IMR-90 (cell line): ENCODE measurements at regions not wholly inside any gene's neighbourhood (a gene's known extent, or its start where the extent isn't known, plus 50 kb on each side); places are given as distances from the start of the nearest gene placed in this dataset.

Experiments used
- ATAC-seq: fragments of 200-7000 bp; cut with Tn5 transposase; 2 replicates; pipeline ENCODE4 v1.9.1; 2020; ENCODE audit warnings: low read depth, mild to moderate bottlenecking, moderate library complexity
- BruUV-seq: library from RNA; stranded (reverse); fragments of 400-500 nt; replicated peaks from 2 replicates; lab custom pipeline; 2021; lab: Mats Ljungman, UMichigan
- CTCF ChIA-PET: fragments of 300-600 bp; formaldehyde crosslinking; extraction: SDS; loops from one replicate; lab custom pipeline; 2021; ENCODE audit warnings: antibody characterized with exemption; lab: Yijun Ruan, JAX
- POLR2A ChIA-PET: fragments of 300-600 bp; sonication (Branson Sonifier 250); formaldehyde crosslinking; loops from one replicate; lab custom pipeline; 2022; ENCODE audit warnings: antibody characterized with exemption; ENCODE audit not compliant: unreplicated experiment; lab: Charles Lee
- DNase-seq: peaks from one replicate; pipeline ENCODE4 v3.0.0; 2013
- H2AFZ ChIP-seq: replicated peaks from 2 replicates; pipeline ENCODE3; 2013; ENCODE audit warnings: low read length, mild to moderate bottlenecking; ENCODE audit not compliant: poor library complexity
- H2AK5ac ChIP-seq: 2 replicates; pipeline ENCODE4 v1.6.1; 2013; ENCODE audit warnings: low read depth, low read length, inconsistent platforms
- H2AK9ac ChIP-seq: replicated peaks from 2 replicates; pipeline ENCODE3; 2013; ENCODE audit warnings: mild to moderate bottlenecking, low read depth, low read length, moderate library complexity; ENCODE audit not compliant: poor library complexity
- H2BK120ac ChIP-seq: 2 replicates; pipeline ENCODE4 v1.6.1; 2013; ENCODE audit warnings: low read depth, low read length, inconsistent platforms
- H2BK15ac ChIP-seq: 3 replicates; pipeline ENCODE4 v1.6.1; 2013; ENCODE audit warnings: low read depth, low read length, inconsistent platforms
- H2BK20ac ChIP-seq: 2 replicates; pipeline ENCODE4 v1.6.1; 2013; ENCODE audit warnings: low read depth, mild to moderate bottlenecking, inconsistent platforms, low read length, moderate library complexity
- H2BK5ac ChIP-seq: 2 replicates; pipeline ENCODE4 v1.6.1; 2013; ENCODE audit warnings: mild to moderate bottlenecking, low read depth, low read length, inconsistent platforms; ENCODE audit not compliant: poor library complexity, severe bottlenecking
- H3K14ac ChIP-seq: replicated peaks from 2 replicates; pipeline ENCODE4 v1.6.1; 2013; ENCODE audit warnings: low read depth, low read length, inconsistent platforms
- H3K18ac ChIP-seq: 2 replicates; pipeline ENCODE4 v1.6.1; 2013; ENCODE audit warnings: low read depth, low read length, control low read depth
- H3K23ac ChIP-seq: 2 replicates; pipeline ENCODE4 v1.6.1; 2013; ENCODE audit warnings: low read depth, low read length, inconsistent platforms
- H3K27ac ChIP-seq: 2 replicates; pipeline ENCODE4 v1.5.1; 2013; ENCODE audit warnings: mild to moderate bottlenecking, control low read depth, low read length; ENCODE audit not compliant: insufficient read depth
- H3K27me3 ChIP-seq: 2 replicates; pipeline ENCODE4 v1.6.1; 2013; ENCODE audit warnings: low read length; ENCODE audit not compliant: control insufficient read depth, insufficient read depth
- H3K36me3 ChIP-seq: 2 replicates; pipeline ENCODE4 v1.6.1; 2013; ENCODE audit warnings: low read length, mixed read lengths; ENCODE audit not compliant: control insufficient read depth, insufficient read depth
- H3K4ac ChIP-seq: 2 replicates; pipeline ENCODE4 v1.6.1; 2013; ENCODE audit warnings: low read depth, low read length, inconsistent platforms
- H3K4me1 ChIP-seq: 2 replicates; pipeline ENCODE4 v1.6.1; 2013; ENCODE audit warnings: low read length, mixed read lengths; ENCODE audit not compliant: control insufficient read depth, insufficient read depth
- H3K4me2 ChIP-seq: 2 replicates; pipeline ENCODE4 v1.6.1; 2013; ENCODE audit warnings: low read depth, mild to moderate bottlenecking, control low read depth, low read length, moderate library complexity
- H3K4me3 ChIP-seq: 2 replicates; pipeline ENCODE4 v1.5.1; 2013; ENCODE audit warnings: low read depth, mild to moderate bottlenecking, control low read depth, low read length, moderate library complexity; ENCODE audit not compliant: insufficient read depth
- H3K56ac ChIP-seq: 2 replicates; pipeline ENCODE4 v1.6.1; 2013; ENCODE audit warnings: low read length, inconsistent platforms; ENCODE audit not compliant: insufficient read depth; ENCODE audit errors: extremely low read depth
- H3K79me1 ChIP-seq, 2 experiments: 2 replicates each; pipeline ENCODE4 v1.6.1; 2013; ENCODE audit warnings: low read length in 2 of 2, inconsistent platforms in 1 of 2, low read depth in 1 of 2
- H3K9ac ChIP-seq: 2 replicates; pipeline ENCODE4 v1.6.1; 2013; ENCODE audit warnings: low read depth, low read length, control low read depth
- H3K9me1 ChIP-seq: 2 replicates; pipeline ENCODE4 v1.6.1; 2013; ENCODE audit warnings: low read length, inconsistent platforms; ENCODE audit not compliant: insufficient read depth
- H3K9me3 ChIP-seq: 2 replicates; pipeline ENCODE4 v1.6.1; 2013; ENCODE audit warnings: low read length; ENCODE audit not compliant: control insufficient read depth, insufficient read depth
- H4K20me1 ChIP-seq: 2 replicates; pipeline ENCODE4 v1.6.1; 2013; ENCODE audit warnings: low read length, inconsistent platforms; ENCODE audit not compliant: insufficient read depth
- H4K5ac ChIP-seq: 2 replicates; pipeline ENCODE4 v1.6.1; 2013; ENCODE audit warnings: mild to moderate bottlenecking, low read depth, low read length, control low read depth
- H4K8ac ChIP-seq, 2 experiments: 2 replicates each; pipeline ENCODE4 v1.6.1; 2013; ENCODE audit warnings: low read depth in 2 of 2, low read length in 2 of 2, control low read depth in 1 of 2, inconsistent platforms in 1 of 2
- H4K91ac ChIP-seq: 2 replicates; pipeline ENCODE4 v1.6.1; 2013; ENCODE audit warnings: low read depth, low read length, inconsistent platforms; ENCODE audit not compliant: insufficient read depth
- BHLHE40 ChIP-seq: fragments of 150-350 bp; IDR thresholded peaks from 2 replicates; pipeline ENCODE4 v1.6.1; 2016; ENCODE audit warnings: mild to moderate bottlenecking, low read depth, low read length
- CEBPB ChIP-seq: IDR thresholded peaks from 2 replicates; pipeline ENCODE4 v1.6.1; 2012; ENCODE audit warnings: low read depth, low read length, improper control_type of control experiment
- CTCF ChIP-seq: conservative IDR thresholded peaks from 2 replicates; pipeline ENCODE4 v1.5.1; 2012; ENCODE audit warnings: mild to moderate bottlenecking, low read depth, low read length, improper control_type of control experiment
- MAFK ChIP-seq: IDR thresholded peaks from 2 replicates; pipeline ENCODE4 v1.6.1; 2012; ENCODE audit warnings: low read depth, low read length, improper control_type of control experiment
- MAZ ChIP-seq: IDR thresholded peaks from 2 replicates; pipeline ENCODE4 v1.6.1; 2012; ENCODE audit warnings: low read depth, mild to moderate bottlenecking, low read length, improper control_type of control experiment, moderate library complexity, borderline replicate concordance
- MXI1 ChIP-seq: IDR thresholded peaks from 2 replicates; pipeline ENCODE4 v1.6.1; 2012; ENCODE audit warnings: low read depth, mild to moderate bottlenecking, low read length, moderate library complexity, borderline replicate concordance
- NFE2L2 ChIP-seq: fragments of 150-350 bp; IDR thresholded peaks from 2 replicates; pipeline ENCODE4 v1.6.1; 2016; ENCODE audit warnings: low read depth, mild to moderate bottlenecking, low read length
- RAD21 ChIP-seq: IDR thresholded peaks from 2 replicates; pipeline ENCODE4 v1.6.1; 2012; ENCODE audit warnings: low read length, improper control_type of control experiment
- RCOR1 ChIP-seq: IDR thresholded peaks from 2 replicates; pipeline ENCODE4 v1.6.1; 2012; ENCODE audit warnings: mild to moderate bottlenecking, low read length, improper control_type of control experiment; ENCODE audit not compliant: insufficient replicate concordance
- SMC3 ChIP-seq: fragments of 150-350 bp; IDR thresholded peaks from 2 replicates; pipeline ENCODE4 v1.6.1; 2016; ENCODE audit warnings: low read depth, mild to moderate bottlenecking, antibody characterized with exemption, low read length, moderate library complexity
- WGBS, 2 experiments: methylation state at CpG; one replicate each; pipeline versions ENCODE4 v1.1.5 to v1.1.7; 2013; ENCODE audit warnings: missing lambda C conversion rate in 2 of 2; ENCODE audit not compliant: insufficient read length in 1 of 2; ENCODE audit errors: extremely low coverage in 2 of 2; 5-methylcytosine and 5-hydroxymethylcytosine counted together
- dilution Hi-C: fragments of 300-500 bp; cut with HindIII; formaldehyde crosslinking; loops from one replicate; pipeline ENCODE4 v1.14.3; 2018; ENCODE audit warnings: low sequenced_read_pairs; ENCODE audit not compliant: unreplicated experiment
- in situ Hi-C: fragments of 300-500 bp; cut with MboI; formaldehyde crosslinking; loops from 3 replicates; pipeline ENCODE4 v1.14.3; 2019; ENCODE audit warnings: low sequenced_read_pairs, inconsistent platforms, mixed read lengths
- intact Hi-C: fragments of 100-400 bp; cut with micrococcal nuclease; formaldehyde crosslinking; loops from 2 replicates; pipeline ENCODE4 v1.10.0; 2022

DNA sequence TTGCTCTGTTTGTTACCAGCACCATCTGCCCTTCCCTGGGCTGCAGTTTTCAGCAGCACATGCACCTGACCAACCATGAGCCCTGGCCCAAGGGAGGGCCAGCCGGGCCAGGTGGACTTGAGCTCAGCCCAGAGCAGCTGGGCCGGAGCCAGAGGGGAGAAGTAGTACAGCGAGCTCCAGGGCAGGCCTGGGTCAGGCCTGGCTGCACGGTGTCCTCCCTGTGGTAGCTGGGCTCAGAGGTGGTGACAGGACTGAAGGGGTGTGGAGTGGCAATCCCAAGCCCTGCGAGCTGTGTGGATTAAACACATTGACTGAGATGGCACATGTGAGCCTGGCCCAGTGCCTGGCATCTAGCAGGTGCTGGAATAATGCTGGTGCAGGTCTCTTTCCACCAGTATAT lies 222.2 kb downstream of the GLI2 start:
- H4K5ac ChIP-seq = no peak overlapping the region
- H3K27ac ChIP-seq = no peak overlapping the region
- H4K20me1 ChIP-seq = peaks cover 18% of the 10 kb centered on the region; the same call in 1 of the 2 replicates
- TF ChIP-seq RCOR1 (no peak), SMC3 (no peak), CTCF (no peak), MAFK (no peak), NFE2L2 (no peak), MAZ (no peak), RAD21 (no peak), MXI1 (no peak), CEBPB (no peak), BHLHE40 (no peak)
- no TSS peak for BruUV-seq
- no peak overlapping the region for H2BK15ac ChIP-seq
- intact Hi-C loops = loop anchor here (5.0 kb wide), 1 partner anchor 261 kb away; no protein-coding TSS in a partner anchor
- peaks cover 70% of the 10 kb centered on the region for H3K36me3 ChIP-seq
- peaks cover 5% of the 10 kb centered on the region; the same call in 1 of the 2 replicates for H3K9me1 ChIP-seq
- DNase-seq (no peak), ATAC-seq (no peak)
- H2BK20ac ChIP-seq = no peak overlapping the region
- H2BK120ac ChIP-seq = no peak overlapping the region
- no peak overlapping the region for H3K18ac ChIP-seq
- no peak overlapping the region for H3K4me3 ChIP-seq
- H3K23ac ChIP-seq = no peak overlapping the region
- H2BK5ac ChIP-seq = no peak overlapping the region
- no peak overlapping the region for H3K4me2 ChIP-seq
- no peaks in the 10 kb centered on the region for H3K27me3 ChIP-seq
- 50% methylated on average over 1 of the region's 5 CpGs; no CpG with 5 or more reads in 1 of the 2 experiments for WGBS, 2 experiments
- H3K4ac ChIP-seq = no peak overlapping the region
- ChIA-PET POLR2A (no interaction called here), CTCF (no interaction called here)
- H3K14ac ChIP-seq = no peak overlapping the region
- H3K9me3 ChIP-seq = no peaks in the 10 kb centered on the region
- no peak overlapping the region for H4K91ac ChIP-seq
- in situ Hi-C loops = no loop called here
- no peak overlapping the region for H2AK5ac ChIP-seq
- H3K9ac ChIP-seq = no peak overlapping the region
- peaks cover 22 to 63% of the 10 kb centered on the region in 2 experiments for H3K79me1 ChIP-seq
- H3K56ac ChIP-seq = no peak overlapping the region
- H3K4me1 ChIP-seq = no peaks in the 10 kb centered on the region
- no peak overlapping the region for H2AK9ac ChIP-seq
- H4K8ac ChIP-seq = no peak overlapping the region
- dilution Hi-C loops = no loop called here
- no peak overlapping the region for H2AFZ ChIP-seq
